ENCODE measurements at regions not wholly inside any gene's neighbourhood (a gene's known extent, or its start where the extent isn't known, plus 50 kb on each side); places are given as distances from the start of the nearest gene placed in this dataset.
A peak's percentile ranks its signal among the peaks of the same experiment; 100 is the strongest.

DNA sequence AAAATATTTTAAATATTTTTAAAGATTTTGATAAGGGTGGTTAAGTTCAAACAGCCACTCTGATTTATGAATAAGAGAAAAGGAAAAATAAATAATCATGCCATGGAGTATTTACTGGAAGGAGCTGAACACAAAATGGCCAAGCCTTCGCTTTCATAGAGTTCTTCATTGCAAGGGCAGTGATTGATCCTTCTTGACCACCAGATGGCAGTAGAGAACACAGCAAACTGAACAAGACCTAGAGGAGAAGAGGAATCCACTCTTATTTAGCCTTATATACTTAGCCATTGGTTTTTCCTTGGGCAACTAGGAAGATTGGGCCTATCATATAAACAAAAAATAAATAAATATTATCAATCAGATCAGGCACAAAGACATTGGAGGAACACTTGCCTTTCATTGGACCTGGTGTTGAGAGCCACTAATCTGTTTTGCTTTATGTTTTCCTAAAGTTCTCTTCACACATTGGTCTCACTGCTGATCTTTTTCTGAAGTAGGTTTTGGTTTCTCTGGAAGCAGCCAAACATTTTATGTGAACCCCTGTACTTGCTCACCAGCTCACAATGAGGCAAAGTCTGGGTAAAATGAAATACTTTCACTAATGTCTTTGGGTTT lies 58.1 kb upstream of the PARM1 start (continued):
- TF ChIP-seq, protein P1, sequence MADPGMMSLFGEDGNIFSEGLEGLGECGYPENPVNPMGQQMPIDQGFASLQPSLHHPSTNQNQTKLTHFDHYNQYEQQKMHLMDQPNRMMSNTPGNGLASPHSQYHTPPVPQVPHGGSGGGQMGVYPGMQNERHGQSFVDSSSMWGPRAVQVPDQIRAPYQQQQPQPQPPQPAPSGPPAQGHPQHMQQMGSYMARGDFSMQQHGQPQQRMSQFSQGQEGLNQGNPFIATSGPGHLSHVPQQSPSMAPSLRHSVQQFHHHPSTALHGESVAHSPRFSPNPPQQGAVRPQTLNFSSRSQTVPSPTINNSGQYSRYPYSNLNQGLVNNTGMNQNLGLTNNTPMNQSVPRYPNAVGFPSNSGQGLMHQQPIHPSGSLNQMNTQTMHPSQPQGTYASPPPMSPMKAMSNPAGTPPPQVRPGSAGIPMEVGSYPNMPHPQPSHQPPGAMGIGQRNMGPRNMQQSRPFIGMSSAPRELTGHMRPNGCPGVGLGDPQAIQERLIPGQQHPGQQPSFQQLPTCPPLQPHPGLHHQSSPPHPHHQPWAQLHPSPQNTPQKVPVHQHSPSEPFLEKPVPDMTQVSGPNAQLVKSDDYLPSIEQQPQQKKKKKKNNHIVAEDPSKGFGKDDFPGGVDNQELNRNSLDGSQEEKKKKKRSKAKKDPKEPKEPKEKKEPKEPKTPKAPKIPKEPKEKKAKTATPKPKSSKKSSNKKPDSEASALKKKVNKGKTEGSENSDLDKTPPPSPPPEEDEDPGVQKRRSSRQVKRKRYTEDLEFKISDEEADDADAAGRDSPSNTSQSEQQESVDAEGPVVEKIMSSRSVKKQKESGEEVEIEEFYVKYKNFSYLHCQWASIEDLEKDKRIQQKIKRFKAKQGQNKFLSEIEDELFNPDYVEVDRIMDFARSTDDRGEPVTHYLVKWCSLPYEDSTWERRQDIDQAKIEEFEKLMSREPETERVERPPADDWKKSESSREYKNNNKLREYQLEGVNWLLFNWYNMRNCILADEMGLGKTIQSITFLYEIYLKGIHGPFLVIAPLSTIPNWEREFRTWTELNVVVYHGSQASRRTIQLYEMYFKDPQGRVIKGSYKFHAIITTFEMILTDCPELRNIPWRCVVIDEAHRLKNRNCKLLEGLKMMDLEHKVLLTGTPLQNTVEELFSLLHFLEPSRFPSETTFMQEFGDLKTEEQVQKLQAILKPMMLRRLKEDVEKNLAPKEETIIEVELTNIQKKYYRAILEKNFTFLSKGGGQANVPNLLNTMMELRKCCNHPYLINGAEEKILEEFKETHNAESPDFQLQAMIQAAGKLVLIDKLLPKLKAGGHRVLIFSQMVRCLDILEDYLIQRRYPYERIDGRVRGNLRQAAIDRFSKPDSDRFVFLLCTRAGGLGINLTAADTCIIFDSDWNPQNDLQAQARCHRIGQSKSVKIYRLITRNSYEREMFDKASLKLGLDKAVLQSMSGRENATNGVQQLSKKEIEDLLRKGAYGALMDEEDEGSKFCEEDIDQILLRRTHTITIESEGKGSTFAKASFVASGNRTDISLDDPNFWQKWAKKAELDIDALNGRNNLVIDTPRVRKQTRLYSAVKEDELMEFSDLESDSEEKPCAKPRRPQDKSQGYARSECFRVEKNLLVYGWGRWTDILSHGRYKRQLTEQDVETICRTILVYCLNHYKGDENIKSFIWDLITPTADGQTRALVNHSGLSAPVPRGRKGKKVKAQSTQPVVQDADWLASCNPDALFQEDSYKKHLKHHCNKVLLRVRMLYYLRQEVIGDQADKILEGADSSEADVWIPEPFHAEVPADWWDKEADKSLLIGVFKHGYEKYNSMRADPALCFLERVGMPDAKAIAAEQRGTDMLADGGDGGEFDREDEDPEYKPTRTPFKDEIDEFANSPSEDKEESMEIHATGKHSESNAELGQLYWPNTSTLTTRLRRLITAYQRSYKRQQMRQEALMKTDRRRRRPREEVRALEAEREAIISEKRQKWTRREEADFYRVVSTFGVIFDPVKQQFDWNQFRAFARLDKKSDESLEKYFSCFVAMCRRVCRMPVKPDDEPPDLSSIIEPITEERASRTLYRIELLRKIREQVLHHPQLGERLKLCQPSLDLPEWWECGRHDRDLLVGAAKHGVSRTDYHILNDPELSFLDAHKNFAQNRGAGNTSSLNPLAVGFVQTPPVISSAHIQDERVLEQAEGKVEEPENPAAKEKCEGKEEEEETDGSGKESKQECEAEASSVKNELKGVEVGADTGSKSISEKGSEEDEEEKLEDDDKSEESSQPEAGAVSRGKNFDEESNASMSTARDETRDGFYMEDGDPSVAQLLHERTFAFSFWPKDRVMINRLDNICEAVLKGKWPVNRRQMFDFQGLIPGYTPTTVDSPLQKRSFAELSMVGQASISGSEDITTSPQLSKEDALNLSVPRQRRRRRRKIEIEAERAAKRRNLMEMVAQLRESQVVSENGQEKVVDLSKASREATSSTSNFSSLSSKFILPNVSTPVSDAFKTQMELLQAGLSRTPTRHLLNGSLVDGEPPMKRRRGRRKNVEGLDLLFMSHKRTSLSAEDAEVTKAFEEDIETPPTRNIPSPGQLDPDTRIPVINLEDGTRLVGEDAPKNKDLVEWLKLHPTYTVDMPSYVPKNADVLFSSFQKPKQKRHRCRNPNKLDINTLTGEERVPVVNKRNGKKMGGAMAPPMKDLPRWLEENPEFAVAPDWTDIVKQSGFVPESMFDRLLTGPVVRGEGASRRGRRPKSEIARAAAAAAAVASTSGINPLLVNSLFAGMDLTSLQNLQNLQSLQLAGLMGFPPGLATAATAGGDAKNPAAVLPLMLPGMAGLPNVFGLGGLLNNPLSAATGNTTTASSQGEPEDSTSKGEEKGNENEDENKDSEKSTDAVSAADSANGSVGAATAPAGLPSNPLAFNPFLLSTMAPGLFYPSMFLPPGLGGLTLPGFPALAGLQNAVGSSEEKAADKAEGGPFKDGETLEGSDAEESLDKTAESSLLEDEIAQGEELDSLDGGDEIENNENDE (IDR thresholded peaks at IDR 0.05; ENCODE audit: insufficient replicate concordance, low read length), result no peak
- TF ChIP-seq YY1 (IDR thresholded peaks at IDR 0.05; ENCODE audit: low read depth, low read length) (peak; percentile 44; the same call in 1 of the 2 replicates), CTBP2 (IDR thresholded peaks at IDR 0.05; ENCODE audit: borderline replicate concordance, insufficient read depth, insufficient read length, low read length) (no peak), JUN (IDR thresholded peaks at IDR 0.05; ENCODE audit: low read depth, low read length) (no peak)
